Stimulated activated CD8-positive, alpha-beta memory T cell treated with anti-CD3 and anti-CD28 coated beads, Interleukin-2, amount 100 ng/mL, for 48 hours (primary cell): ENCODE measurements at regions not wholly inside any gene's neighbourhood (a gene's known extent, or its start where the extent isn't known, plus 50 kb on each side); places are given as distances from the start of the nearest gene placed in this dataset.

Source experiments
- DNase-seq, 2 donors: peaks; one replicate each; pipeline ENCODE4 v3.0.0-alpha.2; 2020; ENCODE audit warnings: low read depth in 2 of 2

DNA sequence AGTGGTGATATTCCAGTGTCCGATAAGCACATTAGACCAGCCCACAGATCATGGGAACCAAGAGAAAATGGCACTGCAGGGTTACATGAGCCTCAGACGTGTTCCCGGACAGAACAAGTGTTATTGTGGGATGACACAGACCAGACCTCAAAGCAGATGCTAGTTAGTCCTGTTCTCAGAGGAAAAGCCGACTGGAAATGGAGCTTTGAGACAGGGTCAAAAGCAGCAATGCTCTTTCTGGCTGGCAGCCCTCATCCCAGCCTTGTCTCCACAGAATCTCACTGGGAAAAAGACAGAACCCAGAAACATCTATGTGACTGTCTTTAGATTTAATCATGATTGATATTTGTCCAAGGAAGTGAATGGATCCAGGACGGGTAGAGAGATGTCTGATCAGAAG, 506.8 kb downstream of the INSC start:
- DNase-seq: no peak

DNA sequence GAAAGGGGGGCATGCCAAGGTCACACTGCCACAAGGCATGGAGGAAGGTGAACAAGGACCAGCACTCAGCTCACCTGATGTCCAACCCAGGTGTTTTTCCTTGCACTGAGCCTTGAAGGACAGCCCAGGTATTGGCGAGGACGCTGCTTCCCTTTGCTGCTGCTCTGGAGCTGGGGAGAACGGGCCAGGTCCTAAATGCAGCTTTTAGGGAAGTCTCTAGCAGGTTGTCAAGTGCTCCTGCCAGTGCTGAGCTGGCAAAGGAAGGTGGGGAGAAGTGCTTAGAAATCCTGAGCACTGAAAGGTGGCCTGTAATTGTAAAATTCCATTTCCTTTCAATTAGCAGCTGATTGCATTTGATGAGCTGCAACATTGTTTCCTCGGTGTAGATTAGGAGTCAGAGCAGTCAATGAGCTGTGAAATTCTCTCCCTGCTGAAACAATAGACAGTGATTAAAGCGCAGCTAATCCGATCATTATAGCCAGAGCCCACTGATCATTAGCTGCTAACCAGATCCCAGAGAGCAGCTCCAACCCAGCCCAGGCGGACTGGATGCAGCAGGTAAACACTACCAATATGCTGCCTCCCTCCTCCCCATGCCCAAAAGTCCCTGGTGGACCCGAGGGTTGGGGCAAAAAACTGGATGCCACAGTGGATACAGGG, 507.6 kb downstream of the INSC start:
- no peak for DNase-seq

DNA sequence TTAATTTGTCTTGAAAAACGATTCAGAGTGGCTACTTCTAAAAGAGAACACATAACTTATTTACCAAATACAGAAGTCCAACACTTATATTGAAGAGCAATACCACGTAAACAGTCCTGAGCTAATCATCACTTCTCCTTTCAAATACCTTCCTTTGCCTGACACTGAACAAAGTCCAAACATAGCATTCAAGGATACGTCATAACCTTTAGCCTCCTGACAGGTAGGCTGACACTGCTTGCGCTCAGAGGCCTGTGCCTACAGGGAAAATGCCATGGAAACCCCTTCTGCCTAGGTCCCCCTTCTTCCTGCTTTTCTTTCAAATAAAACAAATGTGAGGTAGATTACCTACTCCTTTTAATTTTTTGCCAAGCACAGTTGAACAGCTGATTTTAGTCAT, 510.0 kb downstream of the INSC start:
- DNase-seq: no peak

DNA sequence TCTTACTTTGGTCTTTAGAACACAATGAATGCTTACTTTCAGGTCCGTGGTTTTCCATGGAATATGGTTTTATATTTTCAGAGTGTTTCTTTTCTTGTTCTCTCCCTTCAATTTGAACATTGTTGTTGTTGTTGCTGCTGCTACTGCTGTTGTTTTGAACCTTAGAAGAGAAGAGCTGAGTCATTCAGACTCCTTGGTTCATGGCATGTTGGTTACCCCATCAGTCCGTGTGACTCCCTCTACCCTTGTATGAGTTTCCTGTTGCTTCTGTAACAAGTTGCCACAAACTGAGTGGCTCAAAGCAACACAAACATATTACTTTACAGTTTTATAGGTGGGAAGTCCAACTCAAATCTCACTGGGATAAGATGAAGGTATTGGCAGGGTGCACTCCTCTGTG, 511.0 kb downstream of the INSC start:
- no peak for DNase-seq

DNA sequence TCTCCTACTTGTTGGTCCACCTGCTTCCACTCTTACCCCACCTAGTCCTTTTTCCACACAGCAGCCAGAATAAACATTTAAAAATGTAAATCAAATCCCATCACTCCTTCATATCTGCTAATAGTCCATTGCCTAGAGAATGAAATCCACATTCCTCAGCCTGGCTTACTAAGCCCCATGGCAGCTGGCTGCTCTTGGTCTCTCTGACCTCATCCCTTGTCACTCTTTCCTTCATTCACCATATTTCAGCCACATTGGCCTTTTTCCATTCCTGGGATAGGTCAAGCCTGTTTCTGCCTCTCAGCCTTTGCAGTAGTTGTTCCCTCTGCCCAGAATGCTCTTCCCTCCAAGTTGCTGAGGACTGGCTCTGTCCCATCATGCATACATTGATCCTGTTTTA, 512.8 kb downstream of the INSC start:
- no peak for DNase-seq

DNA sequence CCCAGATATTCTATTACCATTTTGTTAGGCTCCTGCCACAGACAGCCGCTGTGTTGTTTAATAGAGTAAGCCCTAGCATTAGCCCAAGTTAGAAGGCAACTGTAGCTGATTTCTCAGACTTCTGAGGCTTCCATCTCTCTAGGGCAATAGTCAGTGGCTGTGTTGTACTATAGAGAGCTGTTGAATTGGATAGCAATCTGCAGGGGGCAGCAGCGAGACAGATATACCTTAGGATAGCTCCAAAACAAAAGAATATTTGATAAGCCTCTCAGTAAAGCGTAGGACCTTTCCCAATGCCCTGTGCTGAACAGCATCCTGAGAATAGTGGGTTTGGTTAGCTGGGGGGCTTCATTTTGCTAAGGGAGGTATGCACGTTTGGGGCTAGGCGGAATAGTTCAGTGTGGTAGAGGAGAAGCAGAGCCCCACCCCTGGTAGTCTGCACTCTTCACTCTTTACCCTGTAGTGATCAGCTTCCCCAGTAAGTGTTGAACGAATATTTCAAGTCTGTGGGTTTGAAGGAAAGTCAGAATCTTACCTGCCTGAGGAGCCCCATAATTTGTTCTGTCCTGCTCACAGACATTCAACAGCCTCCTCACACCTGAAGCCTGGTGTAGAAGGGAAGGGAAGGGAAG, 515.1 kb downstream of the INSC start:
- no peak for DNase-seq

DNA sequence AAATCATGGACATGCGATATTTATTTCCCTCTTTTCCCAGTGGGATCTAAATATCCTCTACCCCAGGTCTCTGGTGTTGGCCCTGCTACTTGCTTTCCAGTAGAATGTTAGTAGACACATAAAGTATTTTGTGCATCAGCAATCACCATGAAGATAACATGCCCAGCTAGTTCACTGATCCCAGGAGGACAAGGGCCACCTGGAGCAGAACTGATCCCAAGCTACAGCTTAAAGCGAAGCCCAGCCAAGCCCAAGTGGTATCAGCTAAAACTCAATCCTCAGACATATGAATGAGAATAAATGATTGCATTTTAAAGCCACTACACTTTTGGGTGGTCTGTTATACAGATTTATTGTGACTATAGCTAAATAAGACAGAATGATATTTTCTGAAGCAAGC, 516.2 kb downstream of the INSC start:
- DNase-seq: no peak

DNA sequence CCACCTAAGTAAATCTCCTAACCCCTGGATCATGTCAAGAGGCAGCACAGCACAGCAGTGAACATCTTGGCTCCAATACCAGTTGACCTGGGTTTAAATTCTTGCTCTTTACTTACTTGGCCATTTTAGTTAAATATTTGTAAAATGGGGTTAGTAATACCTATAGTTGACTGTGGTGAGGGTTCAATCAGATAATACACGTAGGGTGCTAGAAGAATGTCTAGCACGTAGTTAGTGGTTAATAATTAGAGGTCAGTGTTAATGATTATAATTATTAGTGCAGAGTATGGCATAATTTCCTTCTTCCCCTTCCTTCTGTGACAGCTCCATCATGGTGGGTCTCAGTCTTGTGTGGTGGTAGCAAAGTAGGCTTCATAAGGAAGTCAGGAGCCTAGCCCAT, 520.8 kb downstream of the INSC start:
- DNase-seq: no peak

DNA sequence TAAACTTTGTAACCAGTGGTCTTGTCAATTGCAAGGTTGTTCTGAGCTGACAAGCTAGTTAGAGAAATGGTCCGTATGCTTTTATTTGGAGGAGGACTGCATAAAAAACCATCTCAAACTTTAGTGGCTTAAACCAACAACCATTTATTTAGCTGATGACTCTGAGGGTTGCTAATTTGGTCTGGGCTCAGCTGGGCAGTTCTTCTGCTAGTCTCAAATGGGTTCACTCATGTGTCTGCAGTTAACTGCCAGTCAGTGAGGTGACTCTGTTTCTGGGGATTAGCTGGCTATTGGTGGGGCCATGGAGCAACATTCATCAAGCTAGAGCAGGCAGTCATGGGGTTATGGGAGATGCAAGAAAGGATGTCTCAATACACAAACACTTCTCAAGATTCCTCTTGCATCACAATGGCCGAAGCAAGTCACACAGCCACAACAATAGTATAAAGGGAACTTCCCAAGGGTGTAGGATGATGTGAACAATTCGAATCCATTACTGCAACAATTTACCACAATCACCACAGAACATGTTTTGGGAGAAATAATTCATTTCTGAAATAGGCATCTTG, 521.9 kb downstream of the INSC start:
- DNase-seq: no peak

DNA sequence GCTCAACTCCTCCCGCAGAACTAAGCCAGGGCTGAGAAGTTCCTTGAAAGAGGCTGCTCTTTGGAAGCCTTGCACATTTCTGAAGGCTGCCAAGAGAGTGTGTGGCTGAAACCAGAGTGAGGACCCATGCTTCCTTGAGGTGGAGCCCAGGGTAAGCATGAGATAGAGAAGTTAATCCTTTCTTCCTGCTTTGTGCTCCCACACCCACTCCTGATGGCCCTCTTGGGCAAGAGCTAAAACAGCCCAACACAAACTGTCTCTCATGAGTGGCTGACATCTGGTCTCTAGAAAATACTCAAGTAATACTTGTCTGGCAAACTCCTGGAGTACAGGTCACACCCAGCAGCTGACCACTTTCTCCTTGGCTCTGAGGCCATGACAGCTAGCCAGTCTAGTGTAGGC, 523.7 kb downstream of the INSC start:
- no peak for DNase-seq

DNA sequence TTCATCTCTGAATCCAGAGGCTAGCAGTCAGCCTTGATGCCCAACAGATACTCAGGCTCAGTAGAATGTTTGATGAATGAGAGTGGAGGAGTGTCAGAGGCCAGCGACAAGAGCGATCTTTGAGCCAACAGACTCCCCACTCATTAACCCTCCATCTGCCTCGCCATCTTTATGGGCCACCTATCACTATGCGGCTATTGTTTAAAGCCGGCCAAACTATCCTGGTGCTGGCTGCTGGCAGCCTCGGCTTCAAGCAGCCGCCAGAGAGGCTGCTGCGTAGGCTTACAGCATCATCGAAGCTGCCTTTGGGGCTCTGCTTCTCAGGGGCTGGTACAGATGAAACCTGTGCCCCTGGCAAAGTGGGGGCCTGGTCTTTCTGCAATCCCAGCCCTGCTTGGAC, 525.6 kb downstream of the INSC start:
- DNase-seq: no peak

DNA sequence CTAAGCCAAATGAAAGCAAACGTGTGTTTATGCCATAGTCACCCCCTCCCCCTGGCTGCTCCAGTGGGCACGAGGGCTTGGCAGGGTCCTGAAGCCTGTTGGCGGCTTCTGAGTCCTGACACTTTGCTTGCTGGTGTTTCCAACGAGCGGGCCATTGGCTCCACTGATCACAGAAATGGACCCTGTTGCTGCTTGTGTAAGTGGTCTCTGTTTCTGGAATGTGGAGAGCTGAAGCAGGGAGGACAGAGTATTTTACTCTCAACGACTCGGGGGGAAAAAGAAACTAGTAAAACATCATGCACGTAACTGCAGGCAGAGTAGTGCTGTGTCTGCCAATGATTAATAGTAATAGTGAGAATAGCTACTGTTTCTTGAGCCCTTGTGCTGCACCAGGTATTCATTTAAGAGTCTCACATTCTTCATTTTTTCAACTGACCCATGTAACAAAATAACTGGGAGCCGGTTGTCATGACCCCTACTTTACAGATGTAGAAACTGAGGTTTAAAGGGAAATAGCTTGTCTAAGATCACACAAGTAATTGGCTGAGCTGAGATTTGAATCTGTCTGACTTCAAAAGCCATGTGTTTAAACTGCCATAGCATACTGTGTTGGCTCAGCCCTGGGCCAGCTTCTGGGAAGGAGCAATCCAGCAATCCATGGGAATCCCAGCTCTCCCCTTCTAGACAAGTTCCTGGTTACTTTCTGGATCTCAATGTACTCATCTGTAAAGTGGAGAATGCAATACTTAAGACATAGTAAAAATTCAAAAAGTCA, 526.7 kb downstream of the INSC start:
- no peak for DNase-seq

DNA sequence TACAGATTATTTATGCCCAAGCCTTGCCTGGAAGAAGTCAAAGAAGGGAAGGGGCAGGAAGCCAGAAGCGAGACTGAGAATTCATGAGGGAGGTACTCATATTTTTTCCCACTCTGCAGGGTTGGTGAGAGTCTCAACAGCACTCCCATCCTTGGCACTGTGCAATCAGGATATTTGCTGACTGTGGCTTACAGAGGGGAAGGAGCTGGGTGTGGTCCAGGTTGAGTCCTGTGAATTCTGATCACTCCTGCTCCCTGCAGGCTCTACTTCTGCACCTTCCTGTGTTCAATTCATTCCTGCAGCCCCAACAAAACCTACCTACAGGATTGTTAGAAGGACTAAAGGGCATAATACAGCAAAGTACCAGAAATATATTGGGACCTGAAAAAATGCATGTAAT, 530.5 kb downstream of the INSC start:
- DNase-seq: no peak

DNA sequence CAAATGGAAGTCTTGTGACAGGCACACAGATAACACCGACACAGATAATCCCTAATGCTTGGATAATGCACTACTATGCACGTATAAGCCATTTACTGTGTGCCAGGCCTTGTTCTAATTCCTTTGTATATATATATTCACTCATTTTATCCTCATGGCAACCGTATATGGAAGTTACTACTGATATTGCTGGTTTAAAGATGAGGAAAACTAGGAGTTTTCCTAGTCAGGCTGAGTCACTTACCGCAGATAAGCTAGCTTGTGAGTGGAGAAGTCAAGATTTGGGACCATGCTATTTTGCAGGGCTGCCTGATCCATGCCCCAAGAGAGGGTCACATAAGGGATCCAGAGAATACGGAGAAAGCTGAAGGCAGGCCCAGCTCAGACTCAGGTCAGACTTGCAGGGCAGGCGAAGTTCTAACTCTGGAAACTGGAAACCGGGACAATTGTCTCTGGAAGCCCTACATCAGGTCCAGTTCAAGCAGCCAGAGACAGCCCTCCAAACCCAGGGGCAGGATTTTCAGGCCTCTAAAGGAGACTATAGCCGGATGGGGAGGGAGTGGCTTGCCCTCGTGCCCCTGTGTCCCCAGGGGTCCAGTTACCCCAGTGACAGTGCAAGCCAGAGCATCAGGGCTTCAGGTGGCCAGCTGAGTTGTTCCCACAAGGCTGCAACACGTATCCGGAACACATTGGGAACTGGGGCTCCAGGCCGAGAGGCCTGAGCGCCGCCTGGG, 534.8 kb downstream of the INSC start:
- DNase-seq: no peak

DNA sequence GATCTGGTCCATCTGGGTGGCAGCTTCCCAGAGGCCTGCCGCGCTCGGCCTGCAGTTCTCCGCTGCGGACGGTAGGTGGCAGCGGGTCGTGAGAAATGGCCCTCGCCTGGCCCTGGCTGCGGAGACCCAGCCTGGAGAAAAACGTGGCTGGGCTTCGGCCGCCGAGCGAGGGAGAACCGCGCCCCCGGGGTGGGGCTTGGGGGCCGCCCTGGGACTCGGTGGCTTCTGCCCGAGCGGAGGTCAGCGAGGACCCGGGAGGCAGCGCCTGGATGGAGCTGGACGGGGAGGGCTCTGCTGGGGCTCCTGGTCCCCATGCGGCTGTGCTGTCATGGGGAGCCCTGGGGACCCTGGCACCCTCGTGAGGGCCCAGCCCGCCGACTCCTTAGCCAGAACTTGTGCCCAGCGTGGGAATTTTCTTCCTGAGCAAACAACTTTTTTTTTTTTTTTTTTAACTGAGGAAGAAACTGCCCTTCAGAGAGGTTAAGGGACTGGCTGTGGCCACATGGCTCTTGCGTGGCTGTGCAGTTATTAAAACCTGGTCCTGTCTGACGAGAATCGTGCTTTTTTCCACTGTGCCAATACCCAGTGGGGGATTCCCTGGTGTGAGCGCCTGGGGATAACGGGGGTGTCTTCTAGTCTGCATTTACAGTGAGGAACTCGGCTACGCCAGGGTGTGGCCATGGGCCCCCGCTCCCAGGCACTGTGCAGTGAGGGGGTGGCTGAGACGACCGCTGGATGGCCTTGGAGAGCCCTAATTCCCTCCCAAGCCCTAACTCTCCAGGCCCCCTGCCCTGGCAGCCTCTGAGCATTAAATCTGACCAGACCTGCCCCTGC, 535.6 kb downstream of the INSC start:
- DNase-seq: peak; percentile 63 to 70

DNA sequence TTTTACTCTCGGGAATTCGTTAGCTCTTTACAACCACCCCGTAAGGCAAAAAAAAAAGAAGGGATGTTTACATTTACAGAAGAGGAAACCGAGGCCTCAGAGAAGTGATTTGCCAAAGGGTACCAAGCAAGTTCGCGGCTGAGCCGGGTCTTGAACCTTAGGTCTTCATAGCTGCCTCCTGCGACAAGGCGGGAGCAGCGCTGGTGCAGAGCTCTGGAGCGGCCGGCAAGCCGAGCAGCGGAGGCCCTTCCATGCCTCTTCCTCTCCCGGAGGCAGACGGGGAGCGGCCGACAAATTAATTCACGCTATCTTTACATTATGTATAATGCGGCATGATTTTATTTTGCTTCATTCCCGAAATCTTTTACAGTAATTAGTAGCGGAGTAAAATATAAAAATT, 536.3 kb downstream of the INSC start:
- DNase-seq: no peak

DNA sequence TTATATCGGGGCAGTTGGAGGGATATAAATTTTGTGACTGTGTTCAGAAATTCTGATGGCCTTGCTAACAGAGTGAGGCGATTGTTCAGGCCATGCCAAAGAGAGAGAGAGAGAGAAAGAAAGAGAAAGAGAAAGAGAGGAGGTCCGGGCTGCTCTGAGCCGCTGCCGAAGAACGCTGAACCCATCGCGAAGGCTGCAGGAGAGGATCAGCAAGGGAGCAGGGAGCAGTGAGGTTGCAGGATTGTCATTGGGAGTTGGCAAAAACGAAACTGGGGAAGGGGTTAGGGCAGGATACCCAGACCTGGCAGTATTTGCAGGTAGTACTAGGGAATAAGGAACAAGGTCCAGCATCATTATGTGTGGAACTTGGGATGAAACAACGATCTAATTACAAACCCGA, 537.1 kb downstream of the INSC start:
- DNase-seq: no peak

DNA sequence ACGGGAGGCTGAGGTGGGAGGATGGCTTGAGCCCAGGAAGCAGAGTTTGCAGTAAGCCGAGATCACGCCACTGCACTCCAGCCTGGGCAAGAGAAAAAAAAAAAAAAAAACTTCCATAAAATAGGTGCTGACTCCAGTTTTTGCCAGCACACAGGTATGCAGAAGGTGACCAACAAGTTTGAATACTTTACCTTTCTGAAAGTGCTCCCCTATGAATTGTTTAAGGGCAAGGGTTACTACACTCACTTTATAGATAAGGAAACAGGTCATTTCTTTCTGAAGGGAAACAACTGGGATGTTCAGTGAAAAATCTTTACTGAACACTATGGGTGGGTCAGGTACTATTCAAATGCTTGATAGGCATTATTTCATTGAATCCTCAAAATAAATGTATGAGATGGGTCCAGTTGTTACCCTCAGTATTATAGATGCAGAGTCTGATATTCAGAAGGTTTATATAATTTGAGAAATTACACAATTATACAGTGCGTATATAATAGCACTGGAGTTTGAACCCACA, 538.5 kb downstream of the INSC start:
- no peak for DNase-seq

DNA sequence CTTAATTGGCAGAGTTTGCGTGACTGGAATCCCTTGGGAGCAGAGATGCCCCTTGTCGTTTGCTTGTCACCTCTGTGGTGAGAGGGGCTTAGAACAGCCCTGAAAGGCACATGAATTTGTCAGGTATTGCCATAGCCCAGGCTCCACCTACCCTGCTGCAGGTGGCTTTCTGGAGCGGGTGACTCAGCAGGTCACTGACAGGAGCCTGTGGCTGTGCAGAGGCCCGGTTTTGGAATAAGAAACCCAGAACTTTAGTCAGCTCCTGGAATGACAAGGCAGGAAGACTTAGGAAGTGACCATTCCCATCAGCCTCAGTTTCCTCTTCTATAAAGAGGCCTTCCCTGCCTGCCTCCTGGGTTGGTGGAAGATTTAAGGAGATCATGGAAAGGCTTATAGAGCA, 539.7 kb downstream of the INSC start:
- DNase-seq: no peak

DNA sequence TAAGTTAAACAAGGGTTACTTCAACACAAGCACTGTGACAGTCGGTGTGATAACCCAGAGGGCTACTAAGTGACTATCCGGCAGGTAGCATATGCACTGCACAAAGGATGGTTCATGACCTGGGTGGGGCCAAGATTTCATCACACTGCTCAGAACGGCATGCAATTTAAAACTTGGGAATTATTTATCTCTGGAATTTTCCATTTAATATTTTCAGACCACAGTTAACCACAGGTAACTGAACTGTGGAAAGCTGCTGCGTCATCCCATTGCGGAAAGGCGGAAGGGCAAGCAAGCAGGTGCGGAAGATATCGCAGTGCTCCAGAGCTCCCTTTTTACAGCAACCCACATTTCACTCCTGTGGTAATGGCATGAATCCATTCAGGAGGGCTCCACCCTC, 540.8 kb downstream of the INSC start:
- DNase-seq: no peak

DNA sequence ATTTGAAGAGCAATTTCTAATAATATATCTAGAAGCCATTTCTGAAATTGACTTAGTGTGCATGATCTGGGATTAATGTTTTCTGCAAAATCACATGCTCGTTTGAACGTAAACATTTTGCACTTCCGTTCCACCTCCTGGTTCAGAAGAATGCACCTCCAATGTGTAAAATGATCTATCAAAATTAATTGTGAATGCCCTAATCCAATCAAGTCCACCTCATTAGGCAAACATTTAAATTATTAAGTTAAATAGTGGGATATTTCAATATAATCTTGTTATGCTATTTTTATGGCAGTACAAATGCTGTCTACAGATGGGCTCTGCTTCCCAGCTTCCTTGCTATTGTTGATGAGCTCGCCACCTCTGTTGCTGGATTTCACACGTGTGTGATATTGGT, 542.5 kb downstream of the INSC start:
- no peak for DNase-seq
